MM.1S (cell line): ENCODE measurements at regions not wholly inside any gene's neighbourhood (a gene's known extent, or its start where the extent isn't known, plus 50 kb on each side); places are given as distances from the start of the nearest gene placed in this dataset.

Experiments
- CTCF ChIP-seq: fragments of 300-600 bp; sonication (generic); IDR thresholded peaks from 2 replicates; pipeline ENCODE4 v1.5.1; 2016; ENCODE audit warnings: antibody characterized with exemption, low read length, mixed read lengths
- EZH2 ChIP-seq: fragments of 300-600 bp; sonication (generic); optimal IDR thresholded peaks from 2 replicates; pipeline ENCODE3; 2017; ENCODE audit warnings: low read depth, mild to moderate bottlenecking, antibody characterized with exemption, low read length, mixed read lengths
- EZH2phosphoT487 ChIP-seq: fragments of 300-600 bp; sonication (generic); IDR thresholded peaks from 2 replicates; pipeline ENCODE4 v1.6.1; 2018; ENCODE audit warnings: antibody characterized with exemption, low read length

- TF ChIP-seq EZH2phosphoT487 (no peak), CTCF (peak; percentile 64), EZH2 (no peak)
Measured at GRCh38 chr10:80855348-80855971, 317.8 kb downstream of the SH2D4B start.
